ENCODE measurements at regions not wholly inside any gene's neighbourhood (a gene's known extent, or its start where the extent isn't known, plus 50 kb on each side); places are given as distances from the start of the nearest gene placed in this dataset. TPM values are rescaled to one million over a fixed set of nuclear protein-coding genes. Genes with fewer than 3 reads are reported as not detected.
A peak's percentile ranks its signal among the peaks of the same experiment; 100 is the strongest.

DNA sequence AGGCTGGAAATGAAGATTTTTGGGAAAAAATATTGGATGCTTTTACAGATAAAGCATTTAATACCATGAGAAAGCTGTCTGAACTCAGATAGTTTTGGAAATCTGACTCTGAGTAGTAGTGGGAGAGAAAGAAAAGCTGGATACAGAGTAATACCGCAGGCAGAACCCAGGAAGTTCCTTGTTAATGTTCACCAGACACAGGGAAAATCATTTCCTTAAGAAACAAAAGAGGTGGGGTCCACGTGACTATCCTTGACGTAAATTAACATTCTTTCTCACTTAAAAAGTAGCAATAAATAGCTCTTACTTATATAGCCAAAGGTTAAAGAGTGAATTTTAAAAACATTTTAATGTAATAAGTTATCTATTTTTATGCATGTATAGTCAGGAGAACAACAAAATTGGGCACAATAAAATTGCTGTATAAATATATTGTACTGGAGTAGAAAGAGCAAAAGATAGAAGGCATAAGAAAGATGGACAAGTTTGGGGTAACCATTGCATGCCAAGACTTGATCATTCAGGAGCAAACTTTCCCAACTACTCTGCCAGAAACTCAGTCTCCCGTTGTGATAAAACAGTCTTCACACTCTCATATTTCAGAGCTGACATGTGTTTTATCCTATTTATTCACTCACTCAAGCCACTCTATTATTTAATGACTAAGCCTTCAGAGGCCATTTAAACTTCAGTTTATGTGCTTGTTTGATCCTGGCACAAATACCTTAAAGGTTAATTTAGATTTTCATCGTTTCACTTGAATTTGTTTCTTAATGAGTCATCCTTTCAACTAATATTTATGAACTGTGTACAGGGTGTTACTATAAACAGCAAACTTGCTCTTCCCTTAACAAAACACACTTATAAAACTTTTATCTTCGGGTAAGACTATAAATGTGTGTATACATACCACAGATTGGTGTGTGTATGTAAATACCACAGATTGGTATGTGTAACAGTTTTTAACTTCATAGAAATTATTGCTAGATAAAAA is 143.1 kb downstream of the GNAI1 start:
- H3K4me3 ChIP-seq (replicated peaks in 1 of 3; ENCODE audit: insufficient read depth in 1 of 3, low read depth in 1 of 3, low read length in 3 of 3), result no peak overlapping the region
- dilution Hi-C loops (cut with MboI; ENCODE audit: extremely low pct_ligation_motif_present, low sequenced_read_pairs) (no loop called here), intact Hi-C loops (cut with micrococcal nuclease) (loop anchor here (1.0 kb wide), 1 partner anchor 35 kb away; no protein-coding TSS in a partner anchor)
- no peak overlapping the region for H3K27ac ChIP-seq (ENCODE audit: insufficient read depth, low read depth, low read length)
- H4K20me1 ChIP-seq (replicated peaks; ENCODE audit: control insufficient read depth, extremely low read depth, insufficient read depth, low read length), result no peaks in the 10 kb centered on the region
- no peaks in the 10 kb centered on the region for H3K9me1 ChIP-seq (replicated peaks; ENCODE audit: control insufficient read depth, extremely low read depth, insufficient read depth, low read length)
- peak; percentile 2 for TF ChIP-seq JUN (IDR thresholded peaks at IDR 0.05; ENCODE audit: borderline replicate concordance, insufficient read depth, insufficient read length, low read depth)
- TF ChIP-seq, protein P1, sequence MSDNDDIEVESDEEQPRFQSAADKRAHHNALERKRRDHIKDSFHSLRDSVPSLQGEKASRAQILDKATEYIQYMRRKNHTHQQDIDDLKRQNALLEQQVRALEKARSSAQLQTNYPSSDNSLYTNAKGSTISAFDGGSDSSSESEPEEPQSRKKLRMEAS (IDR thresholded peaks at IDR 0.05; ENCODE audit: insufficient read depth, insufficient read length), result no peak
- H3K4me1 ChIP-seq (ENCODE audit: control insufficient read depth, extremely low read depth, insufficient read depth, low read length), result peaks cover 7% of the 10 kb centered on the region
- no TSS peak for BruUV-seq (replicated peaks)
- no peak overlapping the region for H3K9ac ChIP-seq (replicated peaks; ENCODE audit: extremely low read depth, insufficient read depth, low read length)
- no peak overlapping the region for H3K4me2 ChIP-seq (ENCODE audit: insufficient read depth, low read length)
- peak overlapping the region; percentile 3 for H2AFZ ChIP-seq (ENCODE audit: low read depth, low read length)
- CTCF ChIA-PET, result interaction anchor here (0.9 to 1.8 kb wide), 4 partner anchors 10 to 218 kb away, joined by 3 to 6 read pairs (median 3); no protein-coding TSS in a partner anchor
- DNase-seq (ENCODE audit: low read depth, low spot score) (peak; percentile 41), FAIRE-seq (peak; percentile 47)
- H3K9me3 ChIP-seq (replicated peaks; ENCODE audit: control insufficient read depth, insufficient read depth, low read length), result no peaks in the 10 kb centered on the region
- no peaks in the 10 kb centered on the region for H3K27me3 ChIP-seq (ENCODE audit: control insufficient read depth in 2 of 2, insufficient read depth in 2 of 2, low read length in 2 of 2)
- POLR2A ChIA-PET, result no interaction called here
- H3K79me2 ChIP-seq (ENCODE audit: control insufficient read depth, insufficient read depth, low read length), result no peaks in the 10 kb centered on the region
- no peaks in the 10 kb centered on the region for H3K36me3 ChIP-seq (ENCODE audit: control insufficient read depth in 2 of 2, extremely low read depth in 1 of 2, insufficient read depth in 2 of 2, low read length in 2 of 2)

Small RNAs in the stretch of these regions (small RNA-seq; reads per million reads assigned to genes)
- gene RN7SL35P (ENCODE audit: insufficient read depth, insufficient read length, low read depth, low replicate concordance), result not detected
- gene SNRPBP1 (ENCODE audit: insufficient read depth, insufficient read length, low read depth, low replicate concordance), result not detected

Measured in endothelial cell of umbilical vein (primary cell).